ENCODE measurements at regions not wholly inside any gene's neighbourhood (a gene's known extent, or its start where the extent isn't known, plus 50 kb on each side); places are given as distances from the start of the nearest gene placed in this dataset.

DNA sequence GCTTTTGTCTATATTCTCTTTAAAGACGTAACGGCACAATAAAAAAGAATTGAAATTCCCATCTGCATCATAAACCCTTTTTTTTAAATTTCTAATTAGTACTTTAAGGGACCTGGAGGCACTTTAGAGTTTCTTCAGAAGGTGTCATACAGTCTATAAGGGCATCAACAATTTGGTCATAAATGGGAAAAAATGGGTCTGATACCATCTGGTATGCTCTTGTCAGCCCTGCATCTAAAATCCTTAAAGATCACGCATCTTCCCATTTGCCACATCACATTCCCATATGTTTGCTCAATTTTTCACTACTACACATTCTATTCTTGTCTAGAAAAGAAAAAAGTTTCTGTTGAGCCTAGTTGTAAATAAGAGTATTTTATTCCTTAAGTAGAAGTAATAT is 53.8 kb downstream of the COX7C start:
- Histone ChIP-seq H3K27ac (replicated peaks) (no peak overlapping the region), H3K27me3 (ENCODE audit: insufficient read depth, poor library complexity, severe bottlenecking) (no peaks in the 10 kb centered on the region), H3K4me3 (replicated peaks; ENCODE audit: insufficient read depth, low read length) (no peak overlapping the region)
- TF ChIP-seq POLR2AphosphoS5 (IDR thresholded peaks at IDR 0.05; ENCODE audit: low read depth) (no peak), SPI1 (IDR thresholded peaks at IDR 0.05; ENCODE audit: borderline replicate concordance, low read depth) (no peak), GABPA (IDR thresholded peaks at IDR 0.05; ENCODE audit: low read depth) (no peak)
- TF ChIP-seq, protein P1, sequence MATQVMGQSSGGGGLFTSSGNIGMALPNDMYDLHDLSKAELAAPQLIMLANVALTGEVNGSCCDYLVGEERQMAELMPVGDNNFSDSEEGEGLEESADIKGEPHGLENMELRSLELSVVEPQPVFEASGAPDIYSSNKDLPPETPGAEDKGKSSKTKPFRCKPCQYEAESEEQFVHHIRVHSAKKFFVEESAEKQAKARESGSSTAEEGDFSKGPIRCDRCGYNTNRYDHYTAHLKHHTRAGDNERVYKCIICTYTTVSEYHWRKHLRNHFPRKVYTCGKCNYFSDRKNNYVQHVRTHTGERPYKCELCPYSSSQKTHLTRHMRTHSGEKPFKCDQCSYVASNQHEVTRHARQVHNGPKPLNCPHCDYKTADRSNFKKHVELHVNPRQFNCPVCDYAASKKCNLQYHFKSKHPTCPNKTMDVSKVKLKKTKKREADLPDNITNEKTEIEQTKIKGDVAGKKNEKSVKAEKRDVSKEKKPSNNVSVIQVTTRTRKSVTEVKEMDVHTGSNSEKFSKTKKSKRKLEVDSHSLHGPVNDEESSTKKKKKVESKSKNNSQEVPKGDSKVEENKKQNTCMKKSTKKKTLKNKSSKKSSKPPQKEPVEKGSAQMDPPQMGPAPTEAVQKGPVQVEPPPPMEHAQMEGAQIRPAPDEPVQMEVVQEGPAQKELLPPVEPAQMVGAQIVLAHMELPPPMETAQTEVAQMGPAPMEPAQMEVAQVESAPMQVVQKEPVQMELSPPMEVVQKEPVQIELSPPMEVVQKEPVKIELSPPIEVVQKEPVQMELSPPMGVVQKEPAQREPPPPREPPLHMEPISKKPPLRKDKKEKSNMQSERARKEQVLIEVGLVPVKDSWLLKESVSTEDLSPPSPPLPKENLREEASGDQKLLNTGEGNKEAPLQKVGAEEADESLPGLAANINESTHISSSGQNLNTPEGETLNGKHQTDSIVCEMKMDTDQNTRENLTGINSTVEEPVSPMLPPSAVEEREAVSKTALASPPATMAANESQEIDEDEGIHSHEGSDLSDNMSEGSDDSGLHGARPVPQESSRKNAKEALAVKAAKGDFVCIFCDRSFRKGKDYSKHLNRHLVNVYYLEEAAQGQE (IDR thresholded peaks at IDR 0.05; ENCODE audit: insufficient replicate concordance, low read depth): no peak
- TF ChIP-seq, protein P2, sequence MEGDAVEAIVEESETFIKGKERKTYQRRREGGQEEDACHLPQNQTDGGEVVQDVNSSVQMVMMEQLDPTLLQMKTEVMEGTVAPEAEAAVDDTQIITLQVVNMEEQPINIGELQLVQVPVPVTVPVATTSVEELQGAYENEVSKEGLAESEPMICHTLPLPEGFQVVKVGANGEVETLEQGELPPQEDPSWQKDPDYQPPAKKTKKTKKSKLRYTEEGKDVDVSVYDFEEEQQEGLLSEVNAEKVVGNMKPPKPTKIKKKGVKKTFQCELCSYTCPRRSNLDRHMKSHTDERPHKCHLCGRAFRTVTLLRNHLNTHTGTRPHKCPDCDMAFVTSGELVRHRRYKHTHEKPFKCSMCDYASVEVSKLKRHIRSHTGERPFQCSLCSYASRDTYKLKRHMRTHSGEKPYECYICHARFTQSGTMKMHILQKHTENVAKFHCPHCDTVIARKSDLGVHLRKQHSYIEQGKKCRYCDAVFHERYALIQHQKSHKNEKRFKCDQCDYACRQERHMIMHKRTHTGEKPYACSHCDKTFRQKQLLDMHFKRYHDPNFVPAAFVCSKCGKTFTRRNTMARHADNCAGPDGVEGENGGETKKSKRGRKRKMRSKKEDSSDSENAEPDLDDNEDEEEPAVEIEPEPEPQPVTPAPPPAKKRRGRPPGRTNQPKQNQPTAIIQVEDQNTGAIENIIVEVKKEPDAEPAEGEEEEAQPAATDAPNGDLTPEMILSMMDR (IDR thresholded peaks at IDR 0.05; ENCODE audit: insufficient read depth, low read length): no peak
- no peak for DNase-seq (ENCODE audit: low read depth in 1 of 2, low spot score in 1 of 2)

DNA sequence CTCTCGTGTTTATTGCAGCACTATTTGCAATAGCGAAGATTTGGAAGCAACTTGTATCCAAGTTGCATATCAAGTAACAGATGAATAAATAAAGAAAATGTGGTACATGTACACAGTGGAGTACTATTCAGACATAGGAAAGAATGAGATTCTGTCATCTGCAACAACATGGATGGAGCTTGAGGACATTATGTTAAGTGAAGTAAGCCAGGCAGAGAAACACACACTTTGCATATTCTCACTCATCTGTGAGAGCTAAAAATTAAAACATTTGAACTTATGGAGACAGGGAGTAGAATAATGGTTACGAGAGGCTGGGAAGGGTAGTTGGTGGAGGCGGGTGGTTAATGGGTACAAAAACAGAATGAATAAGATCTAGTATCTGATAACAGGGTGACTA is 56.3 kb downstream of the COX7C start:
- DNase-seq (ENCODE audit: low read depth in 1 of 2, low spot score in 1 of 2): no peak
- no peaks in the 10 kb centered on the region for H3K27me3 ChIP-seq (ENCODE audit: insufficient read depth, poor library complexity, severe bottlenecking)
- no peak overlapping the region for H3K4me3 ChIP-seq (replicated peaks; ENCODE audit: insufficient read depth, low read length)
- TF ChIP-seq, protein P2 (IDR thresholded peaks at IDR 0.05; ENCODE audit: insufficient read depth, low read length): no peak
- TF ChIP-seq GABPA (IDR thresholded peaks at IDR 0.05; ENCODE audit: low read depth): no peak
- TF ChIP-seq, protein P1 (IDR thresholded peaks at IDR 0.05; ENCODE audit: insufficient replicate concordance, low read depth): no peak
- TF ChIP-seq SPI1 (IDR thresholded peaks at IDR 0.05; ENCODE audit: borderline replicate concordance, low read depth): no peak
- TF ChIP-seq POLR2AphosphoS5 (IDR thresholded peaks at IDR 0.05; ENCODE audit: low read depth): no peak
- no peak overlapping the region for H3K27ac ChIP-seq (replicated peaks)

DNA sequence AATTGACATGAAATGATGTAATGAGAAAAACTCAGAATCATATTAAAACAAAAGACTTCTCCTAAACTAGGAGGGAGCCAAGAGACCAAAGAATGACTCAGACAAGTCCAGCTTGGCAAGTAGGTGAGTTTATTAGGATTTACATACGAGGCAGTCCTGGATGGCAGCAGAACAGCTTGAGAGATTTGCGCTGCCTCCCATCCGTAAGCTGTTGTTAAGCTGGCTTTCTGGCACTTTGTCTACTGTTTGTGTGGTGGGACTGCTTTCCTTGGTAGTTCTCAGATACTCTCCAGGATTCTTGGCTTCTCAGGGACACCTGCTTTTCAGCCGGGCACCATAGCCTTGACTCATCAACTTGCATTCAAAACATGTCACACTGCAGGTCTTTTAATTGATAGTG is 57.6 kb downstream of the COX7C start:
- TF ChIP-seq, protein P2 (IDR thresholded peaks at IDR 0.05; ENCODE audit: insufficient read depth, low read length): no peak
- TF ChIP-seq, protein P1 (IDR thresholded peaks at IDR 0.05; ENCODE audit: insufficient replicate concordance, low read depth): no peak
- TF ChIP-seq SPI1 (IDR thresholded peaks at IDR 0.05; ENCODE audit: borderline replicate concordance, low read depth) (no peak), GABPA (IDR thresholded peaks at IDR 0.05; ENCODE audit: low read depth) (no peak), POLR2AphosphoS5 (IDR thresholded peaks at IDR 0.05; ENCODE audit: low read depth) (no peak)
- H3K27me3 ChIP-seq (ENCODE audit: insufficient read depth, poor library complexity, severe bottlenecking): no peaks in the 10 kb centered on the region
- H3K27ac ChIP-seq (replicated peaks): no peak overlapping the region
- no peak for DNase-seq (ENCODE audit: low read depth in 1 of 2, low spot score in 1 of 2)
- no peak overlapping the region for H3K4me3 ChIP-seq (replicated peaks; ENCODE audit: insufficient read depth, low read length)

Measured in HL-60 (cell line).